Effector memory CD4-positive, alpha-beta T cell (primary cell): ENCODE measurements at regions not wholly inside any gene's neighbourhood (a gene's known extent, or its start where the extent isn't known, plus 50 kb on each side); places are given as distances from the start of the nearest gene placed in this dataset.

Source experiments
- DNase-seq, 3 donors: peaks; one replicate each; pipeline ENCODE4 v3.0.0-alpha.2; 2020
- H3K27ac ChIP-seq: 2 replicates; pipeline ENCODE4 v1.7.0; 2013; ENCODE audit warnings: mild to moderate bottlenecking, low read length, moderate library complexity; ENCODE audit not compliant: insufficient read depth, poor library complexity, severe bottlenecking
- H3K27me3 ChIP-seq: replicated peaks from 2 replicates; pipeline ENCODE4 v1.7.0; 2013; ENCODE audit warnings: mild to moderate bottlenecking, low read length; ENCODE audit not compliant: insufficient read depth, control insufficient read depth, poor library complexity, severe bottlenecking
- H3K36me3 ChIP-seq: 2 replicates; pipeline ENCODE4 v1.7.0; 2013; ENCODE audit warnings: mild to moderate bottlenecking, low read length, moderate library complexity; ENCODE audit not compliant: control insufficient read depth, insufficient read depth
- H3K4me1 ChIP-seq: 2 replicates; pipeline ENCODE4 v1.7.0; 2013; ENCODE audit warnings: low read length, mild to moderate bottlenecking; ENCODE audit not compliant: control insufficient read depth, insufficient read depth, poor library complexity, severe bottlenecking
- H3K4me3 ChIP-seq: 2 replicates; pipeline ENCODE4 v1.7.0; 2013; ENCODE audit warnings: low read length, low read depth, mild to moderate bottlenecking; ENCODE audit not compliant: insufficient read depth, poor library complexity, severe bottlenecking
- H3K9me3 ChIP-seq: 2 replicates; pipeline ENCODE4 v1.7.0; 2013; ENCODE audit warnings: mild to moderate bottlenecking, low read length, moderate library complexity; ENCODE audit not compliant: control insufficient read depth

- Histone ChIP-seq H3K27me3 (no peaks in the 10 kb centered on the region), H3K36me3 (no peaks in the 10 kb centered on the region), H3K4me3 (no peak overlapping the region), H3K9me3 (no peaks in the 10 kb centered on the region), H3K27ac (no peak overlapping the region), H3K4me1 (no peaks in the 10 kb centered on the region)
- no peak for DNase-seq
Observed at GRCh38 chr2:2847209-2847676, 516.2 kb upstream of the MYT1L start.

GRCh38 chr2:2846332-2847208, 515.5 kb upstream of the MYT1L start:
- no peaks in the 10 kb centered on the region for H3K4me1 ChIP-seq
- H3K9me3 ChIP-seq: no peaks in the 10 kb centered on the region
- H3K27ac ChIP-seq: no peak overlapping the region
- no peaks in the 10 kb centered on the region for H3K27me3 ChIP-seq
- no peaks in the 10 kb centered on the region for H3K36me3 ChIP-seq
- H3K4me3 ChIP-seq: no peak overlapping the region
- DNase-seq: no peak

- DNase-seq: no peak
- Histone ChIP-seq H3K27ac (no peak overlapping the region), H3K9me3 (no peaks in the 10 kb centered on the region), H3K36me3 (no peaks in the 10 kb centered on the region), H3K4me3 (no peak overlapping the region), H3K4me1 (no peaks in the 10 kb centered on the region), H3K27me3 (no peaks in the 10 kb centered on the region)
Observed at GRCh38 chr2:2845806-2846315, 514.8 kb upstream of the MYT1L start.

GRCh38 chr2:2845267-2845666, 514.2 kb upstream of the MYT1L start:
- H3K4me3 ChIP-seq: no peak overlapping the region
- H3K36me3 ChIP-seq: no peaks in the 10 kb centered on the region
- DNase-seq: no peak
- H3K9me3 ChIP-seq: no peaks in the 10 kb centered on the region
- H3K27ac ChIP-seq: no peak overlapping the region
- H3K4me1 ChIP-seq: no peaks in the 10 kb centered on the region
- H3K27me3 ChIP-seq: no peaks in the 10 kb centered on the region

GRCh38 chr2:2843969-2844548, 513.0 kb upstream of the MYT1L start:
- no peaks in the 10 kb centered on the region for H3K4me1 ChIP-seq
- no peaks in the 10 kb centered on the region for H3K36me3 ChIP-seq
- DNase-seq: no peak
- H3K27me3 ChIP-seq: no peaks in the 10 kb centered on the region
- no peak overlapping the region for H3K4me3 ChIP-seq
- H3K9me3 ChIP-seq: no peaks in the 10 kb centered on the region
- no peak overlapping the region for H3K27ac ChIP-seq

GRCh38 chr2:2842466-2842865, 511.4 kb upstream of the MYT1L start:
- no peak for DNase-seq
- Histone ChIP-seq H3K9me3 (no peaks in the 10 kb centered on the region), H3K27me3 (no peaks in the 10 kb centered on the region), H3K36me3 (no peaks in the 10 kb centered on the region), H3K27ac (no peak overlapping the region), H3K4me3 (no peak overlapping the region), H3K4me1 (no peaks in the 10 kb centered on the region)

- no peak overlapping the region for H3K4me3 ChIP-seq
- no peak for DNase-seq
- no peaks in the 10 kb centered on the region for H3K9me3 ChIP-seq
- no peak overlapping the region for H3K27ac ChIP-seq
- no peaks in the 10 kb centered on the region for H3K4me1 ChIP-seq
- no peaks in the 10 kb centered on the region for H3K36me3 ChIP-seq
- no peaks in the 10 kb centered on the region for H3K27me3 ChIP-seq
Observed at GRCh38 chr2:2840681-2841300, 509.7 kb upstream of the MYT1L start.

GRCh38 chr2:2839782-2840531, 508.9 kb upstream of the MYT1L start:
- no peaks in the 10 kb centered on the region for H3K9me3 ChIP-seq
- no peaks in the 10 kb centered on the region for H3K4me1 ChIP-seq

GRCh38 chr2:2839393-2839781, 508.3 kb upstream of the MYT1L start:
- H3K4me3 ChIP-seq: no peak overlapping the region

More at GRCh38 chr2:2839782-2840531, 508.9 kb upstream of the MYT1L start:
- H3K27ac ChIP-seq: no peak overlapping the region
- no peaks in the 10 kb centered on the region for H3K36me3 ChIP-seq
- no peak overlapping the region for H3K4me3 ChIP-seq
- no peak for DNase-seq
- no peaks in the 10 kb centered on the region for H3K27me3 ChIP-seq

More at GRCh38 chr2:2839393-2839781, 508.3 kb upstream of the MYT1L start:
- Histone ChIP-seq H3K9me3 (no peaks in the 10 kb centered on the region), H3K27ac (no peak overlapping the region), H3K4me1 (no peaks in the 10 kb centered on the region), H3K36me3 (no peaks in the 10 kb centered on the region), H3K27me3 (no peaks in the 10 kb centered on the region)
- DNase-seq: no peak
